D341Med (cell line): ENCODE measurements at regions not wholly inside any gene's neighbourhood (a gene's known extent, or its start where the extent isn't known, plus 50 kb on each side); places are given as distances from the start of the nearest gene placed in this dataset.
"Not testable (repeated sequence)": the region's sequence is repeated elsewhere in the genome, so short reads cannot be mapped to it uniquely, and the experiment has no call there.

Experiments used
- DNase-seq: peaks from one replicate; pipeline ENCODE4 v3.0.0; 2012; ENCODE audit warnings: low spot score

- not testable (repeated sequence) for DNase-seq
Measured at GRCh38 chr6:43998592-43999243, 128.5 kb downstream of the MRPL14 start.

GRCh38 chr6:43997990-43998585, 129.2 kb downstream of the MRPL14 start:
- DNase-seq: not testable (repeated sequence)

GRCh38 chr6:43997345-43997677, 129.9 kb downstream of the MRPL14 start:
- DNase-seq: no peak

GRCh38 chr6:43996618-43997344, 130.5 kb downstream of the MRPL14 start:
- no peak for DNase-seq

GRCh38 chr6:43995137-43995536, 132.1 kb downstream of the MRPL14 start:
- no peak for DNase-seq

- DNase-seq: no peak
Measured at GRCh38 chr6:43993881-43994523, 133.2 kb downstream of the MRPL14 start.

- no peak for DNase-seq
Measured at GRCh38 chr6:43992783-43993644, 134.2 kb downstream of the MRPL14 start.

GRCh38 chr6:43992126-43992663, 135.1 kb downstream of the MRPL14 start:
- no peak for DNase-seq

- DNase-seq: no peak
Measured at GRCh38 chr6:43990627-43991619, 136.3 kb downstream of the MRPL14 start.

- no peak for DNase-seq
Measured at GRCh38 chr6:43990275-43990626, 137.0 kb downstream of the MRPL14 start.

- DNase-seq: no peak
Measured at GRCh38 chr6:43989581-43990146, 137.6 kb downstream of the MRPL14 start.

GRCh38 chr6:43988801-43989200, 138.5 kb downstream of the MRPL14 start:
- no peak for DNase-seq

GRCh38 chr6:43987838-43988439, 139.3 kb downstream of the MRPL14 start:
- no peak for DNase-seq

GRCh38 chr6:43986177-43986825, 141.0 kb downstream of the MRPL14 start:
- no peak for DNase-seq

GRCh38 chr6:43985329-43985728, 141.9 kb downstream of the MRPL14 start:
- no peak for DNase-seq

- DNase-seq: no peak
Measured at GRCh38 chr6:43984442-43985321, 142.6 kb downstream of the MRPL14 start.

- no peak for DNase-seq
Measured at GRCh38 chr6:43983632-43984031, 143.6 kb downstream of the MRPL14 start.

- no peak for DNase-seq
Measured at GRCh38 chr6:43983191-43983590, 144.1 kb downstream of the MRPL14 start.
